Liver (tissue), 3 donors: ENCODE measurements at regions not wholly inside any gene's neighbourhood (a gene's known extent, or its start where the extent isn't known, plus 50 kb on each side); places are given as distances from the start of the nearest gene placed in this dataset.
"Not testable (repeated sequence)": the region's sequence is repeated elsewhere in the genome, so short reads cannot be mapped to it uniquely, and the experiment has no call there.

Source experiments
- CTCF ChIP-seq: fragments of 150-350 bp; IDR thresholded peaks from 2 replicates; pipeline ENCODE4 v1.5.1; 2017; ENCODE audit warnings: improper control_type of control experiment, low read depth, low read length; ENCODE audit not compliant: missing input control
- JUND ChIP-seq, 2 donors: IDR thresholded peaks; 2 replicates each; pipeline ENCODE4 v1.6.1; 2016; ENCODE audit warnings: antibody characterized with exemption in 2 of 2
- MAX ChIP-seq: IDR thresholded peaks from 2 replicates; pipeline ENCODE4 v1.6.1; 2016; ENCODE audit warnings: antibody characterized with exemption
- RAD21 ChIP-seq, 2 donors: IDR thresholded peaks; 2 replicates each; pipeline ENCODE4 v1.6.1; 2016; ENCODE audit warnings: antibody characterized with exemption in 2 of 2, mild to moderate bottlenecking in 2 of 2
- REST ChIP-seq: IDR thresholded peaks from 2 replicates; pipeline ENCODE4 v1.6.1; 2016; ENCODE audit warnings: antibody characterized with exemption, mild to moderate bottlenecking
- RXRA ChIP-seq, 2 donors: IDR thresholded peaks; 2 replicates each; pipeline ENCODE4 v1.6.1; 2017 to 2018; ENCODE audit warnings: antibody characterized with exemption in 2 of 2, mild to moderate bottlenecking in 1 of 2
- YY1 ChIP-seq: IDR thresholded peaks from 2 replicates; pipeline ENCODE4 v1.6.1; 2016; ENCODE audit warnings: antibody characterized with exemption, mild to moderate bottlenecking
- donor health status: healthy.
- donor health status: healthy.

- not testable (repeated sequence) for TF ChIP-seq CTCF; REST; MAX; RAD21 (IDR thresholded peaks at IDR 0.05); YY1; RXRA (IDR thresholded peaks at IDR 0.05); JUND (IDR thresholded peaks at IDR 0.05)
Measured at GRCh38 chr11:41728161-41728560, 268.7 kb upstream of the LRRC4C start.
